ENCODE measurements at regions not wholly inside any gene's neighbourhood (a gene's known extent, or its start where the extent isn't known, plus 50 kb on each side); places are given as distances from the start of the nearest gene placed in this dataset.
"Not testable (repeated sequence)": the region's sequence is repeated elsewhere in the genome, so short reads cannot be mapped to it uniquely, and the experiment has no call there.

DNA sequence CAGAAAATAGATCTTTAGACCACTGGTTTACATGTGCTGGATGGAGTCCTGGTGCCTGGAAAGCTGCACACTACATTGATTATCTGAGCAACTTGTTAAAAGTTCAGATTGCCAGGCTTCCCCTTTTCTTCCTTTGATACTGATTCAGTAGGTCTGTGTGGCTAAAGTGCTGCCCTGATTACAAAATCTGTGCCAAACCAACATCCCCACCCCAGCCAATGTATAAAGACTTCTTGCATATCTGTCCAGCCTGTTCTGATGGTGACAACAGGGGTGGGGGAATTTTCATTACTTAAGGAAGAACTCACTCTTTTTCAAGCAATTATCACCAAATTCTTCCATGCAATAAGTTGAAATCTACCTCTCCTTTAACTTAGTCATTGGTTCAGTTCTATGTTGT lies 135.5 kb downstream of the TNFSF18 start:
- DNase-seq: no peak

DNA sequence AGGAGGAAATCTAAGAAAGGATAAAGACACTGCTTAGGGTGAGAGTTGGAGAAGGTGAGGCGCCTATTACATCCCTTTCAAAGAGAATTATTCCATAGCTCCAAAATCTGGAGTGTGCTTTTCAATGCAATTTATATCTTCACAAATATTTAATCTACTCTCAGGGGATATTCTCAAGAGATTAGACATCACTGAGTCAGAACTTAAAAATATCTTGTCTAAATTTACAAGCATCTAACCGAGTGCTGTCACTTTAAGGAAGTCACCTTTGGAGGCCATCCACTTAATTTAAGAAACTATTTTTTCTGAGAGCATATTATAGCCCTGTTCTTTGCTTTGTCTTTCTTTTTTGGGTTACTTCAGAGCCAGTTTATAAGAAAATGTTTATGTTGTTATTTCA lies 134.6 kb downstream of the TNFSF18 start:
- DNase-seq: no peak

DNA sequence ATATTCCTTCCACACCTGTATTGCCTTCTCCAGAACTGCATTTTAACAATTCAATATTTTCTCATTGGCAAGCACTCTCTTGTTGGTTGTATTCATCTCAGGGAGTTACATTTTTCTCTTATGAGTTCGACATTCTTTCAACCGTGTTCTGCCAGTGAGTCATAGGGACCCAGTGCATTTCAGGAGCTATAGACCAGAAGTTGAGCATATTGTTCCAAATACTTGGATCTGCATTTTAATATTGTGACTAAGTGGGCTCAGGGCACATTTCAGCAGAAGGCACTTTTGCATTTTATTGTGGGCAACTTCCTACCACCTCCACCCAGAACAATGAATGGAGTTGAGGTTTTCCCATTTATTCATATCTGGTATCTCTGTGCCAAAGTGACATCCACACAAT lies 132.8 kb downstream of the TNFSF18 start:
- no peak for DNase-seq

DNA sequence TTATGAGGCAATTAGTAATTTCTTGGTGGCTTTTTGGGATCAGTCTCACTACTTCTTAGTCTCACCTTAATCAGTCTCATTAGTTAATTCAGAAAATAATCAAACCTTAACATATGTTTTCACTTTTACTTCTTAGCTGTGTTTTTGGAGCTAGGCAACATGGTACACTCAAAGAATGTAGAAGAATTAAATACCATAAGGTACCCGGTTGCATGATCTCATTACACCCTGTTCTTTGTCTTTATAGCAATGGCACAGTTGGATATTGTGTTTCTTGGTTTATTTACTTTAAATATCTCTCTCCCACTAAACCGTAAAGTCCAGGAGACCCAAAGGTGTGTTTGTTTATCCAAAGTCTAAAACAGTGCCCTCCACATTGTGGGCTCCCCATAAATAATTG lies 132.3 kb downstream of the TNFSF18 start:
- DNase-seq: no peak

DNA sequence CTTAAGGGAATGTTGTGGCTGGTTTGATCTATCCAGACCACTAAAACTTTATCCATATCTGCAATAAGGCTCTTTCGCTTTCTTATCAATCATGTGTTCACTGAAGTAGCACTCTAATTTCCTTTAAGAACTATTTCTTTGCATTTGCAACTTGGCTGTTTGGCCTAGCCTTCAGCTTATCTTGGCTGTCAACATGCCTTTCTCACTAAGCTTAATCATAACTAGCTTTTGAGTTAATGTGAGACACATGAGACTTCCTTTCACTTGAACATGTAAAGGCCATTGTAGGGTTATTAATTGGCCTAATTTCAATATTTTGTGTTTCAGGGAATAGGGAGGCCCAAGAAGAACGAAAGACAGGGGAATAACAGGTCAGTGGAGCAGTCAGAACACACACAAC lies 124.7 kb downstream of the TNFSF18 start:
- DNase-seq: no peak

DNA sequence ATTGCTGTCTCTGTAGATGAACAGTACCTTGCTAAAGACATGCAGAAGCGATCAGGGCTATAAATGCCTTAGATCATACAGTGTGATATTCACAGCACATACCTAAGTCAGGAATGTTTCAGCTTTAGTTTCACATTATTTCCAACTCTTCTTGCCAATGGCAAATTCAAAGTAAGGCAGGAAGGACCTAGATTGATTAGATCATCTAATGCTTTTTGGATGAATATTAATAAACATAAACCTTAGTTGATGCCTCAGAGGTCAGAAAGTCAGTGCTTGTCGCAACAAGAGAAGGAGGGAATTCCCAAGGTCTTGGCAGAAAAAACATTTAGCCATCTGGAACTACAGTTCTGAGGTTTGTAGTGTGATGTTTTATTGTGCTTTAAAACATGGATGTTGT lies 122.3 kb downstream of the TNFSF18 start:
- DNase-seq: no peak

DNA sequence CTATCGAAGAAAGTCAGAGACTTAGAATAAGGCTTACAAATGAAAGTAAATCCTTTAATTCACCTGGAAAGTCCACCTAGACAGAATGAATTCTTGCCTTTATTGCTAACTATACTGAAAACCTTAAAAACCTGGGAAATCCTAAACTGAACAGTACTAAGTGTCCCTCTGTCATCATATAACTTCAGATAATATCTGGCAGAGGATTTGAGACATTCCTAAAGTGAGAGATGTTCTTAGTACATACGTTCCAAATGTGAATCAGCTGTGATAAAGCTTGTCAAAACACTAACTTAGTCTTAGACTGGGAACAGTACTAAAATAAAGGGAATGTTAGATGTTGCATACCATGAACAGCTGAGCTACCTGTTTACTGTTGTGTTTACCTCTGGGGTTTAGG lies 121.7 kb downstream of the TNFSF18 start:
- no peak for DNase-seq

DNA sequence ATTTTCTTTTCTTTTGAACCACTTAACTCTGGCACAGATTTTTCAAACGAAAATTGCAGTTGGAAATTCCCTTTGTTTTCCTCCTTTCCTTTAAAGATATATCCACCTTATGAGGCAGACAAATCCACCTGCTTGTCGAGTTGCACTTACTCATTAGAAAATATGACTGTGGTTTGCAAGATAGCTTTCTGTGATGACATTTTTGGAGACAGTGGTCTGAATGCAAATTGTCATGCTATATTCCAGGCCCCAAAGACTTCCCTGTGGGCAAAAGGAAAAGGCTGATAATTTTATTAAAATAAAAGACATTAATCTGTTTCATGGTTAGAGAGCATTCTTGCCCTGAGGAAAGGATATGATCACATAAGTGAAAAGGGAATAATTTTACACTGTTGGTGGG lies 120.6 kb downstream of the TNFSF18 start:
- DNase-seq: no peak

DNA sequence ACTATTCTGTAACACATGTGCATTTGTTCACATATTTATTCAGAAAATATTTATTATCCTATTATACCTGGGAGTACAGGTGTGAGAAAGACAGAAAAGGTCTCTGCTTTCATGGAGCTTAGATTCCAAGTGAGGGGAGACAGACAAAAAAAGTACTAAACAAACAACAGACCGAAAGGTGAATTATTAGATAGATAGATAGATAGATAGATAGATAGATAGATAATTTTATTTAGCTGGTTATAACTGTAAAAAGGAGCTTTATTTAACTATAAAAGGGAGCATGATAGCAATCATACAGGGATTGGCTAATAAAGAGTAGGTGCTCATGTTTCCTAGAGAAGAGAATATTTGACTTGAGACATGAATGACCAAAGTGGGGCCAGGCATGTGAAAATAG lies 119.4 kb downstream of the TNFSF18 start:
- DNase-seq: no peak

DNA sequence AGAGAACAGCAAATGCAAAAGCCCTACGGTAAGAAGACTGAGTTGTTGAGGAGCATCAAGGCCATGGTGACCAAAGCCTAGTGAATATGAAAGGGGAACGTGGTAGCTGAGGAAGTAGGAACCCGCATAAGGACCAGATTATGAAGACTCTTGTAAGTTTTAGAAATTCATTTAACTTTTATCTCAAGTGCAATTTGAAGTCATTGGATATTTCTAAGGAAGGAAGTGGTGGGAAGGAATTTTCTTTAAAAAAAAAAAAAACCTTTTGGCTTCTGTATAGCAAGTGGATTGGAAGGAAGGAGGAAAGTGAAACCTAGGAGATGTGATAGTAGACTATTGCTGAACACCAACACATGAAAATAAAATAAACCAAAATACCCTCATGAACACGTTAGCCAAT lies 119.0 kb downstream of the TNFSF18 start:
- DNase-seq: no peak

DNA sequence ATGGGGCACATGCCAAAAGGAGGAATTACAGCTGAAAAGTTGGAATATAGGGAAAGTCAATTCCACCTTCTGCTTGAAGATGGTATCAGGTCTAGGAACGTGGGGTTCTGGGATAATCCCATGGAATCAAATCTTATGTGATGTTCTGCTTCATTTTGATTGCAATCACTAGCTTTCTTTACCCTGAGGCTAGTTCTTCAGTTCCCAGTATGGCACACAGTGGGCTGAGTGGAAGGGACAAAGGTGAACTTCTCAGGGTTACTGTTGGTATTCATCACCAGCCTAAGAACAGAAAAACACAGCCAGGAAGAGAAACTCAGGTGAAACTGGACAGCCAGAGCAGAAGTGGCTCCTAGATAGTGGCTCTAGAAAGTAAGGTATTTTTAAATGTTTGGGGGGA lies 117.8 kb downstream of the TNFSF18 start:
- DNase-seq: no peak

DNA sequence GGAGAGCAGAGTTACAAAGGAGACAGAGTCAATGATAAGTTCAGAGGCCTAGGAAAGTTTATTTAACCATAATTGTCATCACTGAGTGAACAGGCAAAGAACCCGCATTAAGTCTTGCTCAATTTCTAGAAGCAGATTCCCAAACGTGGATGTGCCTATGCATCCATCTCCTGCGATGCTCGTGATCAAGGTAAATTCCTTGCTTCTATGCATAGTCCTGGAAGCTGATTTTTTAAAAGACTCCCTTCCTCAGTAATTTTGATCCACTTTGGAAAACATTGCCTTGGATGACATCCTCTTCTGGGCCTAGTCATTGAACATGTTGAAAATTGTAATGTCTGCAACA lies 116.4 kb downstream of the TNFSF18 start:
- no peak for DNase-seq

DNA sequence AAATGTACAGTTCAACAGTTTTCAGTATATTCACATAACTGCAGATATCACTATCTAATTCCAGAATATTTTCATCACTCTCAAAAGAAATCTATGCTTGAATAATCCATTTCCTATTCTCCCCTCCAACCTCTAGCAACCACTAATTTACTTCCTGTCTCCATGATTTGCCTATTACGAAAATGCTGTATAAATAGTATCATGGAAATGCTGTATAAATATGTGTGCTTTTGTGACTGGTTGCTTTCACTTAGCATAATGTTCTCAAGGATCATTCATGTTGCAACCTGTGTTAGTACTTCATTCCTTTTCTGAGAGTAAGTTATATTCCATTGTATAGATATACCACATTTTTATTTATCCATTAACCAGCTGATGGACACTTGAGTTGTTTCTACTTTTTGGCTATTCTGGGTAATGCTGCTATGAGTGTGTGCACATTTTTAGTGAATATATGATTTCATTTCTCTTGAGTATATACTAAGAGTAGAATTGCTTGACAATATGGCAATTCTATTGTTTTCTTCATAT lies 115.6 kb downstream of the TNFSF18 start:
- DNase-seq: no peak

DNA sequence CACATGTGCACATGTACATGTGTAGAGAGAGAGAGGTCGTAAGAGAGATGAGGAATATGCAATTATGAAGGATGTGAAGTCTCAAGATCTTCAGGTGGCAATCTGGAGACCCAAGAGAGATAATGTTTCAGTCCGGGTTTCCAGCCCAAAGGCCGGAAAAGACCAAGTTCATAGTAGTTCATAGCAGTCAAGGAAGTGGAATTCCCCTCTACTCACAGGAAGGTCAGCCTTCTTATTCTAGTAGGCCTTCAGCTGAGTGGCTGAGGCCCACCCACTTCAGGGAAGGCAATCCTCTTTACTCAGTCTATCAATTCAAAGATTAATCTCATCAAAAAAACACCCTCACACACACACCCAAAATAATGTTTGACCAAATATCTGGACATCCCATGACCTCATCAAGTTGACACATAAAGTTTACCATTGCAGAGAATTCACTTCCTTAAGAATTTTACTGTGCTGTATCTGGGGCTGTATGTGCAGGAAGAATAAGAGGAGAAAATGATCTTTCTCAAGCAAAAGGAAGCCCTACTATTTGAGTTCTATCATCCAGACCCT lies 114.6 kb downstream of the TNFSF18 start:
- no peak for DNase-seq

DNA sequence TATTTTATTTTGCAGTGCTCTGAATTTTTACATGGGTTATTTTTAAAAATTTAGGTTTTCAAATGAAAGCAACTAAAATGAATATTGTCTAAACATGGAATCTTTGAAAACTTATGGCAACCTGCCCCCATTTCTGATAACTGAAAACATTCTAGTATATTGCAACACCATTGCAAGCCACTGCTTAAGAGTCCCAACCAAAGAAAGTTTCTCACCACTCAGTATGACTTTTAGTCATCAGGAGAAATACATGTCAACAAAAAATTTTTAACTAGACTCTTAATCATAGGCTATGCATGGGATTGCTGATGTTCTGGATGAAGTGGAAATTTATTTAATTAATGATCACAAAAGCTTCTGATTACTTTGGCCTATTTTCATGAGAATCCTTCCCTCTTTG lies 112.1 kb downstream of the TNFSF18 start:
- DNase-seq: no peak

DNA sequence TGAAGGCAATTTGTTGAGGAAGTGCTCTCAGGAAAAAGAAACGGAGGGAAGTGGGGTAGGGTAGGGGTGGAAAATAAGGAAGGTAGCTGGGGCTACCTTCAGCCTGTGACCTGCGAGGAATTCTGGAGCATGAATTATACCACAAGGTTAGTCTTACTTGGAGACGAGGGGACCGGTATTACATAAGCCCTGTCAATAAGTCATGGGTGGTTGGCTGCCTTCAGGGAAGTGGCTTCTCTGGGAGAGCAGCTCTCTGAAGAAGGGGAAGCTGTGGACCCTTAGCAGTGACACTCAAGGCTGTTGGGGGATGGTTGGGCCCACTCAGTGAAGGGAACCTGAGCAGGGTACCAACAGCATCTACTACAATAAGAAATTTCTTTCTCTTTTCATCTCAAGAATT lies 111.3 kb downstream of the TNFSF18 start:
- no peak for DNase-seq

DNA sequence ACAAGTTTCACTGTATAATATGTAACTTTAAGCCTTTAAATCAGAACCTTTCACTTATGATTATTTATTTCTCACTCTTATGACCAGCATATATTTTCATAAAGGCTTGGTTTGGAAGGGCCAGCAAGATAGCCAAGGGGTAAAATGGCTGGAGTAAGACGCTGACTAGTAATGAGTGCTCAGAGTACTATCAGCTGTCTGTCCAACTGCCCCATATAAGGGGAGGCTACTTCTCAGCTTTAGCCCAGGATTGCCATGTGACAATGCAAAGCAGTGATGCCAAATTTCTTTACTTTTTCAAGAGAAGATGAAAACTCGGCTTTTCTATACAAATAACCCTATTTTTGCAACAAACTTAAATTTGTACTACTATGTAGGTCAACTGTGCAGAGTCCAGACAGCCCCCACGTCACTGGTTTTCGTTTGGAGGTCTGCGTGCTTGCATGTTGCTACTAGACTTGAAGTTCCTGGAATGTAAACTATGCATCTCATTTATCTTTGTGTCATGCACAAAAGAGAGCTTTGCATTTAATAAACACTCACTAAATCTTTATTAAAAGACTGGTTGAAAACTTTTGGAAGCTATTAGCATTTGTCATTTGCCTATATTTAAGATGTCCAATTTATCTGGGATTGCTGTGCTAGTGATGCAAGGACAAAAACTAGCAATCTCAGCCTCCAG lies 110.4 kb downstream of the TNFSF18 start:
- no peak for DNase-seq

DNA sequence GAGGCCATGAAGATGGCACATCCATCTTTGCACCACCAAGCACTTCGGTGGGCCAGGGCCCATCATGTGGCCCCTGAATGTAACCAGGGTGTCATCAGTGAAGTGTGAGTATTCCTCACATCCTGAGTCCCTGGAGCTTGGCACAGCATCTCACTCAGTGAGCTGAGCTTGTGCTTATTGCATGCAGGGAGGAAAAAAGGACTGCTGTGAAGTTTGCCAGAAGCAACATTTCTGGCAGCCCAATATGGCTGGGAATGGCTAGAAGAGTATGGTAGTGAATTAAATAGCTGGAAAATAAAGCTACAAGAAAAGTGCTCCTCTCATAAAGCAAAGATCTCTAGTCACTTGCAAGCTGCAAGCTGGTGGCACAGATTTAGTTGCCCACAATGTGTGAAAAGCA lies 109.3 kb downstream of the TNFSF18 start:
- DNase-seq: peak in 21 of 58 donors; percentile 1 to 58 (median 13)

DNA sequence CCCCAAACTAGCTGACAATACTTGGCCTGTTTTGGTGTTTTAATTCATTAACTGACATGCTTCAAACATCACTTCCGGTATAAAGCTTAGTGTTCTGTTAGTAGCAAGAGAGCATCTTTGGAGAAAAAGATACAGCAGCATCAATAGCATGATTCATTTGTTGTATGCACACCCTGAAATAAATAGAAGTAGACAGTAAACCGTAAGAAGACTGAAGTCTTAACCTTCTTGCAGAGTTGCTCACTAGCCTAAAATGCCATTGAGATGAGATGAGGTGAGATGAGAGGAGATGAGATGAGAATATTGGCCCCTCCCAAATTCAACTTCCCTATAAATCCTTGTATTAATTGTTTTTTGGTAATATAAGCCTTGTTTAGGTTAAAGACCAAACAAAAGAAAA lies 108.8 kb downstream of the TNFSF18 start:
- no peak for DNase-seq

DNA sequence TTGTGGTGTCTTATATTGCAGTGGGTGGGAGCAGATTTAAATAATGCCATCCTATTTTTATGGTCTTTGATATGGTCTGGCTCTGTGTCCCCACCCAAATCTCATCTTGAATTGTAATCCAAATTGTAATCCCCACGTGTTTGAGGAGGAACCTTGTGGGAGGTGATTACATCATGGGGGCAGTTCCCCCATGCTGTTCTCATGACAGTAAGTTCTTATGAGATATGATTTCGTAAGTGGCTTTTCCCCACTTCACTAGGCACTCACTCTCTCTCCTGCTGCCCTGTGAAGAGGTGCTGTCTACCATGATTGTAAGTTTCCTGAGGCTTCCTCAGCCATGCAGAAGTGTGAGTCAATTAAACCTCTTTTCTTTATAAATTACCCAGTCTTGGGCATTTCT lies 107.6 kb downstream of the TNFSF18 start:
- DNase-seq: not testable (repeated sequence)

DNA sequence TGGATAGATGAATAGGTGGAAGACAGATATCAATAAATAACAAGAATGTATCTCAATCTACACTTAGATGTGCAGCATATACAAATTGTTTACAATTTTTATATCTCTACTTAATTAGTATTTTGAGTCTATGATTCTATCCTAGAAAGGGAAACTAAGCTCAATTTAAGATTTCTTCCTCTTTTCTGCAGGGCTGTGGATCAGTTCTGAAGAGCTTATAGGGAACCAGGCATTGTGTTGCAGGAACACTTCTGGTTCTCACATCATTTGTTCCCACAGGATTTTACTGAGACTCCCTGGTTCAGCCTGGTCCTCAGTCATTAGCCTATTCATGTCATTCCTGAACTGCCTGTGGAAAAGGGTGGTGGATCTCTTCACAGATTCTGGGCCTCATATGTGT lies 105.8 kb downstream of the TNFSF18 start:
- DNase-seq: no peak

DNA sequence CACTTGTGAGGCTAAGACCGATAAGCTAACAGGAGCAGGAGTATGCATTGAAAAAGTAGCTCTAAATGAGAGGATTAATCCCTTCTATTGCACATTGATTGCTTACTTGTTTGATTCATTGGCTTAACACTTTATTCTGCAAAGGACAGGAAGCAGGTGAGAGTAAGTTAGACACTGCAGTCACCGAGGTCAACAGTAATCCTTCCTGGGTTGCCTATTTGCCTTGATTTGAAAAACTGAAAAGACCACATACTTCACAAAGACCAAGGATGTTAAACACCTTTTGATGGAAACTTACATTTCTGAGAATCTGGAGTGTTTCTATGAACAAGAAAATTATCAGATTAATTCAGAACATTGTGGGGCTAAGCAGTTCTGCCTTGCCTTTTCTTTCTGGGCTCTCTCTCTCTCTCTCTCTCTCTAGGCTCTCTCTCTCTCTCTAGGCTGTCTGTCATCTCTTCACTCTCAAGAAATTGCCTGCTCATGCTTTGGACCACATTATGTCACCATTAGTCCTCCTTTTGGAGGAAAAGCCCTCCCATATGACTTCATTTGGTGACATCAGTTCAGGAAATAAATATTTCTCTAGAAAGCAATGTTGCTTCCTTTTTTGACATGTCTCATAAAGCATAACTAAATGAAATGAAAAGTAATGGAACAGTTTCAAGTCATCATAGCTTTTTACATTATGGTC lies 103.8 kb downstream of the TNFSF18 start:
- DNase-seq: no peak

DNA sequence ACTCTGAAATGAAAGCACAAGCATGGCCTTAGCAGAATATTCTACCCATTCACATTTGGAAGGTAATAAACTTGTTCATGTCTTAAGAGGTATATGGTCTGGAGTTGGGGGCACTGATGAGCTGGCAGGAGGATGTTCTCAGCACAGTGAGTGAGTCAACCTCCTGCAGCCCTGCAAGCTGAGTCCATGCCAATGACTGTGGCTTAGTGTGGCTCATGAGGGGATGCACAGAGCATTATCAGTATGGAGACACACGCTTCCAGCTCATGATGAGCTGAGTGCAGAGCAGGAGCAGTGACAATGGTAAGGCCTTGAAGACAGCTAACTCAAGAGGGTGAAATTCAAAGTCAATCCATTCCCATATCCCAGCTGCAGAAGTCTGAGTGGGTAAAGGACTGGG lies 102.3 kb downstream of the TNFSF18 start:
- no peak for DNase-seq

Data from anterior cingulate cortex (tissue), 58 donors.